B cell (primary cell): ENCODE measurements at regions not wholly inside any gene's neighbourhood (a gene's known extent, or its start where the extent isn't known, plus 50 kb on each side); places are given as distances from the start of the nearest gene placed in this dataset.

ENCODE experiments used
- ATAC-seq: fragments of 200-7000 bp; cut with Tn5 transposase; one replicate; pipeline ENCODE4 v1.10.0; 2021; ENCODE audit warnings: low read depth, mild to moderate bottlenecking, moderate number of reproducible peaks, moderate library complexity
- CTCF ChIA-PET: fragments of 350-600 bp; sonication (Branson Sonifier 250); formaldehyde crosslinking; loops from one replicate; lab custom pipeline; 2021; ENCODE audit warnings: antibody characterized with exemption, inconsistent platforms; lab: Charles Lee
- POLR2A ChIA-PET: fragments of 350-600 bp; sonication (Branson Sonifier 250); formaldehyde crosslinking; loops from one replicate; lab custom pipeline; 2021; ENCODE audit warnings: antibody characterized with exemption; lab: Charles Lee
- DNase-seq: peaks from one replicate; pipeline ENCODE4 v3.0.0; 2013
- H2AFZ ChIP-seq: 2 replicates; pipeline ENCODE4 v1.6.1; 2012; ENCODE audit warnings: mild to moderate bottlenecking, low read depth, low read length; ENCODE audit not compliant: insufficient read depth, poor library complexity, severe bottlenecking
- H3K27ac ChIP-seq, 2 donors: 1 replicate in 1 of 2; 2 replicates in 1 of 2; pipeline ENCODE4 v1.5.1; 2012 to 2013; ENCODE audit warnings: low read length in 2 of 2, mild to moderate bottlenecking in 2 of 2, moderate library complexity in 1 of 2
- H3K27me3 ChIP-seq, 4 experiments: fragments of 200-600 bp in 1 of 4; sonication (generic) in 1 of 4; replicated peaks in 1 of 4; 1 replicate in 2 of 4; 2 replicates in 2 of 4; pipeline versions ENCODE4 v1.6.1 to v1.7.0; 2013 to 2016; ENCODE audit warnings: low read length in 3 of 4, mild to moderate bottlenecking in 2 of 4, mixed read lengths in 1 of 4, moderate library complexity in 1 of 4; ENCODE audit not compliant: insufficient read depth in 4 of 4, control insufficient read depth in 3 of 4; ENCODE audit errors: control extremely low read depth in 1 of 4
- H3K36me3 ChIP-seq, 2 experiments: replicated peaks in 1 of 2; 1 replicate in 1 of 2; 2 replicates in 1 of 2; pipeline versions ENCODE4 v1.6.1 to v1.7.1; 2013; ENCODE audit warnings: low read length in 1 of 2; ENCODE audit not compliant: insufficient read depth in 2 of 2, control insufficient read depth in 1 of 2; ENCODE audit errors: control extremely low read depth in 1 of 2, extremely low read depth in 1 of 2
- H3K4me1 ChIP-seq, 2 donors: fragments of 200-600 bp in 1 of 2; sonication (generic) in 1 of 2; 1 replicate in 1 of 2; 2 replicates in 1 of 2; pipeline versions ENCODE4 v1.5.1 to v1.6.1; 2013 to 2017; ENCODE audit warnings: low read length in 2 of 2; ENCODE audit not compliant: control insufficient read depth in 2 of 2, insufficient read depth in 2 of 2
- H3K4me2 ChIP-seq: replicated peaks from 2 replicates; pipeline ENCODE3; 2012; ENCODE audit warnings: mild to moderate bottlenecking, low read depth, low read length; ENCODE audit not compliant: poor library complexity, severe bottlenecking
- H3K4me3 ChIP-seq, 5 experiments: fragments of 200-600 bp in 1 of 5; sonication (generic) in 1 of 5; 1 replicate in 3 of 5; 2 replicates in 2 of 5; pipeline versions ENCODE4 v1.5.1 to v1.7.0; 2011 to 2016; ENCODE audit warnings: low read length in 4 of 5, mild to moderate bottlenecking in 4 of 5, low read depth in 2 of 5, control low read depth in 1 of 5, moderate library complexity in 1 of 5; ENCODE audit not compliant: insufficient read depth in 1 of 5; ENCODE audit errors: control extremely low read depth in 1 of 5, extremely low read depth in 1 of 5
- H3K79me2 ChIP-seq: fragments of 200-600 bp; sonication (generic); one replicate; pipeline ENCODE4 v1.6.0; 2016; ENCODE audit warnings: low read length; ENCODE audit not compliant: control insufficient read depth, insufficient read depth
- H3K9ac ChIP-seq: fragments of 200-600 bp; sonication (generic); 2 replicates; pipeline ENCODE4 v1.6.1; 2017; ENCODE audit warnings: mild to moderate bottlenecking, low read length, moderate library complexity
- H3K9me3 ChIP-seq, 3 donors: one replicate each; pipeline versions ENCODE4 v1.6.1 to v1.7.1; 2013; ENCODE audit warnings: low read length in 2 of 3; ENCODE audit not compliant: control insufficient read depth in 2 of 3, insufficient read depth in 1 of 3; ENCODE audit errors: control extremely low read depth in 1 of 3
- H4K20me1 ChIP-seq: 2 replicates; pipeline ENCODE4 v1.6.0; 2012; ENCODE audit warnings: mild to moderate bottlenecking, low read length; ENCODE audit not compliant: insufficient read depth, control insufficient read depth, poor library complexity, severe bottlenecking
- H3K27ac Mint-ChIP-seq: one replicate; pipeline ENCODE4 v1.8.0; 2021; ENCODE audit warnings: mixed read lengths
- H3K27me3 Mint-ChIP-seq: one replicate; pipeline ENCODE4 v1.8.0; 2021; ENCODE audit warnings: mixed read lengths
- H3K4me1 Mint-ChIP-seq: one replicate; pipeline ENCODE4 v1.8.0; 2021; ENCODE audit warnings: mixed read lengths
- H3K4me3 Mint-ChIP-seq: one replicate; pipeline ENCODE4 v1.8.0; 2021; ENCODE audit warnings: mixed read lengths
- H3K9me3 Mint-ChIP-seq: one replicate; pipeline ENCODE4 v1.8.0; 2022; ENCODE audit warnings: mixed read lengths; ENCODE audit not compliant: insufficient read depth
- CTCF ChIP-seq: fragments of 200-600 bp; IDR thresholded peaks from one replicate; pipeline ENCODE4 v1.8.0; 2022; ENCODE audit warnings: antibody characterized with exemption, mild to moderate bottlenecking
- EZH2 ChIP-seq: IDR thresholded peaks from 2 replicates; pipeline ENCODE4 v1.6.1; 2012; ENCODE audit warnings: borderline replicate concordance, low read depth, mild to moderate bottlenecking, moderate library complexity, low read length; ENCODE audit not compliant: insufficient read depth, poor library complexity, severe bottlenecking
- WGBS: methylation state at CpG from one replicate; pipeline ENCODE4 v1.1.5; 2013; ENCODE audit warnings: missing lambda C conversion rate; ENCODE audit not compliant: insufficient coverage; 5-methylcytosine and 5-hydroxymethylcytosine counted together
- intact Hi-C: fragments of 100-400 bp; cut with micrococcal nuclease; formaldehyde crosslinking; loops from one replicate; pipeline ENCODE4 v1.10.0; 2022

GRCh38 chr1:245070836-245071615, 83.8 kb upstream of the KIF26B start:
- POLR2A ChIA-PET: no interaction called here
- no peaks in the 10 kb centered on the region for H3K9me3 Mint-ChIP-seq
- no peak overlapping the region for H3K27ac Mint-ChIP-seq

More at GRCh38 chr1:245070836-245071615, 83.8 kb upstream of the KIF26B start:
- 91% methylated on average over 7 of the region's 10 CpGs for WGBS
- no peak overlapping the region for H3K4me3 Mint-ChIP-seq
- no peak overlapping the region for H2AFZ ChIP-seq
- H3K4me1 Mint-ChIP-seq: no peaks in the 10 kb centered on the region
- H3K27ac ChIP-seq: no peak overlapping the region
- no peak overlapping the region for H3K4me3 ChIP-seq
- CTCF ChIA-PET: no interaction called here
- TF ChIP-seq CTCF: no peak
- no peak for TF ChIP-seq EZH2
- H3K36me3 ChIP-seq: no peaks in the 10 kb centered on the region
- ATAC-seq: no peak
- peaks cover 0 to 8% (median 0%) of the 10 kb centered on the region in 3 donors for H3K9me3 ChIP-seq
- no peaks in the 10 kb centered on the region for H3K79me2 ChIP-seq
- no peaks in the 10 kb centered on the region for H4K20me1 ChIP-seq
- H3K9ac ChIP-seq: no peak overlapping the region
- no peaks in the 10 kb centered on the region for H3K27me3 Mint-ChIP-seq
- H3K27me3 ChIP-seq: no peaks in the 10 kb centered on the region
- no peak overlapping the region for H3K4me2 ChIP-seq
- intact Hi-C loops: no loop called here
- H3K4me1 ChIP-seq: no peaks in the 10 kb centered on the region
- no peak for DNase-seq
